ENCODE measurements at regions not wholly inside any gene's neighbourhood (a gene's known extent, or its start where the extent isn't known, plus 50 kb on each side); places are given as distances from the start of the nearest gene placed in this dataset.

DNA sequence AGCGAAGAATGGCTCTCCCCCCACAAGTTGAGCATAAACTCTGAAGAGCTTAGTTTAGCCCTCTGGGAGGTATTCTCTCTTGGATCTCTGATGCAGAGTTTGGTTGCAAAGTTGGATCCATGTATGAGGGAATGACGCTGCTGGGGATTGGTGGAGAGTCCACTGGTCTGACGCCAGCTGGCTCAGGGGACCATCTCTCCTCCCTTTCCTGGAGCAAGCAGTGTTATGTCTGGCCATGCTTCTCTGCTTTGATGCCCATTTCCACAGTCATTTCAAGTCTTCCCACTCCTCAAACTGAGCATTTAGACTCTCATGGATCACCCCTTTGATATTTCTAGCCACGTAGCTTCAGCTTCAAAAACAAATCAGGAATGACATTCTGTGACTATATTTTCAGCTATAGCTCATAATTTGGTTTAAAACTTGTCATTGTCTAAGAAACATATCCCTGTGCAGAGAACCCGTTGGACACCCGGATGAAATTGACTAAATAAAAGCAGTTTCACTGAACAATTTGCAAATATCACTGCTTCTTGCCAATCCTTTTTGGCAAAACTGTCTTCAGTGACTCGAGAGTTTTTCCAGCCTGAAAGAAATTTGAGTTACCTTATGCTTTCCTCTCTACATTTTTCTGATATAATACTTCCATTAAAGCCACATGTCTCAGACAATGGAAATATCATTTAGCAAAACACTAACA lies 193.4 kb upstream of the CDH11 start:
- TF ChIP-seq, protein P1, sequence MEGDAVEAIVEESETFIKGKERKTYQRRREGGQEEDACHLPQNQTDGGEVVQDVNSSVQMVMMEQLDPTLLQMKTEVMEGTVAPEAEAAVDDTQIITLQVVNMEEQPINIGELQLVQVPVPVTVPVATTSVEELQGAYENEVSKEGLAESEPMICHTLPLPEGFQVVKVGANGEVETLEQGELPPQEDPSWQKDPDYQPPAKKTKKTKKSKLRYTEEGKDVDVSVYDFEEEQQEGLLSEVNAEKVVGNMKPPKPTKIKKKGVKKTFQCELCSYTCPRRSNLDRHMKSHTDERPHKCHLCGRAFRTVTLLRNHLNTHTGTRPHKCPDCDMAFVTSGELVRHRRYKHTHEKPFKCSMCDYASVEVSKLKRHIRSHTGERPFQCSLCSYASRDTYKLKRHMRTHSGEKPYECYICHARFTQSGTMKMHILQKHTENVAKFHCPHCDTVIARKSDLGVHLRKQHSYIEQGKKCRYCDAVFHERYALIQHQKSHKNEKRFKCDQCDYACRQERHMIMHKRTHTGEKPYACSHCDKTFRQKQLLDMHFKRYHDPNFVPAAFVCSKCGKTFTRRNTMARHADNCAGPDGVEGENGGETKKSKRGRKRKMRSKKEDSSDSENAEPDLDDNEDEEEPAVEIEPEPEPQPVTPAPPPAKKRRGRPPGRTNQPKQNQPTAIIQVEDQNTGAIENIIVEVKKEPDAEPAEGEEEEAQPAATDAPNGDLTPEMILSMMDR (conservative IDR thresholded peaks at IDR 0.05; ENCODE audit: low read depth, low read length): no peak
- TF ChIP-seq EZH2 (IDR thresholded peaks at IDR 0.05; ENCODE audit: low read length, unreplicated experiment): no peak
- no peak for TF ChIP-seq EZH2phosphoT487 (IDR thresholded peaks at IDR 0.05; ENCODE audit: borderline replicate concordance, low read length)
